ENCODE measurements at regions not wholly inside any gene's neighbourhood (a gene's known extent, or its start where the extent isn't known, plus 50 kb on each side); places are given as distances from the start of the nearest gene placed in this dataset.

GRCh38 chr9:86837345-86837744 is 110.0 kb downstream of the GAS1 start:
- no peak for TF ChIP-seq CTCF (IDR thresholded peaks at IDR 0.05)
- DNase-seq: no peak
- no peaks in the 10 kb centered on the region for H3K9me3 ChIP-seq
- H3K4me1 ChIP-seq: no peaks in the 10 kb centered on the region
- no peak overlapping the region for H3K27ac ChIP-seq
- no peak overlapping the region for H3K4me3 ChIP-seq
- H3K36me3 ChIP-seq (ENCODE audit: low read depth, missing control alignments): no peaks in the 10 kb centered on the region
- intact Hi-C loops (cut with DNase I; ENCODE audit: low total_unique reads): no loop called here
- 90 to 92% methylated on average over 4 of the region's 4 CpGs for WGBS, 2 donors
- H3K27me3 ChIP-seq: no peaks in the 10 kb centered on the region

- Histone ChIP-seq H3K4me1 (no peaks in the 10 kb centered on the region), H3K27ac (no peak overlapping the region), H3K4me3 (no peak overlapping the region), H3K9me3 (no peaks in the 10 kb centered on the region), H3K27me3 (no peaks in the 10 kb centered on the region), H3K36me3 (ENCODE audit: low read depth, missing control alignments) (no peaks in the 10 kb centered on the region)
- no peak for DNase-seq
- intact Hi-C loops (cut with DNase I; ENCODE audit: low total_unique reads): no loop called here
- no peak for TF ChIP-seq CTCF (IDR thresholded peaks at IDR 0.05)
- no peak for TF ChIP-seq POLR2A (IDR thresholded peaks at IDR 0.05)
- WGBS, 2 donors: 77 to 85% methylated on average over 5 of the region's 5 CpGs
Observed at GRCh38 chr9:86836797-86837196, 110.5 kb downstream of the GAS1 start.

- TF ChIP-seq CTCF (IDR thresholded peaks at IDR 0.05) (no peak), POLR2A (IDR thresholded peaks at IDR 0.05) (no peak)
- DNase-seq: no peak
- no peaks in the 10 kb centered on the region for H3K27me3 ChIP-seq
- intact Hi-C loops (cut with DNase I; ENCODE audit: low total_unique reads): no loop called here
- H3K9me3 ChIP-seq: no peaks in the 10 kb centered on the region
- 97 to 100% methylated on average over 1 of the region's 1 CpG for WGBS, 2 donors
- H3K4me1 ChIP-seq: no peaks in the 10 kb centered on the region
- no peak overlapping the region for H3K4me3 ChIP-seq
- H3K36me3 ChIP-seq (ENCODE audit: low read depth, missing control alignments): no peaks in the 10 kb centered on the region
- no peak overlapping the region for H3K27ac ChIP-seq
Observed at GRCh38 chr9:86836266-86836665, 111.0 kb downstream of the GAS1 start.

- intact Hi-C loops (cut with DNase I; ENCODE audit: low total_unique reads): no loop called here
- Histone ChIP-seq H3K36me3 (ENCODE audit: low read depth, missing control alignments) (no peaks in the 10 kb centered on the region), H3K4me1 (no peaks in the 10 kb centered on the region), H3K27ac (no peak overlapping the region), H3K9me3 (no peaks in the 10 kb centered on the region), H3K27me3 (no peaks in the 10 kb centered on the region), H3K4me3 (no peak overlapping the region)
- 42 to 74% methylated on average over 2 of the region's 2 CpGs for WGBS, 2 donors
- no peak for TF ChIP-seq POLR2A (IDR thresholded peaks at IDR 0.05)
- no peak for DNase-seq
Observed at GRCh38 chr9:86830356-86830755, 117.0 kb downstream of the GAS1 start.

- WGBS, 2 donors: 76% methylated on average over 1 of the region's 1 CpG
- H3K4me1 ChIP-seq: no peaks in the 10 kb centered on the region
- H3K27ac ChIP-seq: no peak overlapping the region
- H3K36me3 ChIP-seq (ENCODE audit: low read depth, missing control alignments): no peaks in the 10 kb centered on the region
- intact Hi-C loops (cut with DNase I; ENCODE audit: low total_unique reads): no loop called here
- TF ChIP-seq POLR2A (IDR thresholded peaks at IDR 0.05) (no peak), CTCF (IDR thresholded peaks at IDR 0.05) (no peak)
- H3K9me3 ChIP-seq: no peaks in the 10 kb centered on the region
- H3K27me3 ChIP-seq: no peaks in the 10 kb centered on the region
- no peak for DNase-seq
- H3K4me3 ChIP-seq: no peak overlapping the region
Observed at GRCh38 chr9:86829496-86830046, 117.7 kb downstream of the GAS1 start.
